KMS-11 (cell line): ENCODE measurements at regions not wholly inside any gene's neighbourhood (a gene's known extent, or its start where the extent isn't known, plus 50 kb on each side); places are given as distances from the start of the nearest gene placed in this dataset.

Experiments
- H2AFZ ChIP-seq: fragments of 200-600 bp; sonication (generic); 2 replicates; pipeline ENCODE4 v1.6.1; 2016; ENCODE audit warnings: antibody characterized with exemption, mixed run types, low read depth
- H3K27ac ChIP-seq: fragments of 200-600 bp; sonication (generic); 2 replicates; pipeline ENCODE4 v1.6.1; 2016; ENCODE audit warnings: mild to moderate bottlenecking, mixed run types
- H3K27me3 ChIP-seq: fragments of 200-600 bp; sonication (generic); 2 replicates; pipeline ENCODE4 v1.6.1; 2017; ENCODE audit warnings: mild to moderate bottlenecking, low read depth, mixed run types, moderate library complexity; ENCODE audit not compliant: insufficient read depth
- H3K36me3 ChIP-seq: fragments of 200-600 bp; sonication (generic); 2 replicates; pipeline ENCODE4 v1.6.1; 2017; ENCODE audit warnings: mild to moderate bottlenecking, mixed run types; ENCODE audit not compliant: insufficient read depth
- H3K4me1 ChIP-seq: fragments of 200-600 bp; sonication (generic); 2 replicates; pipeline ENCODE4 v1.6.1; 2016; ENCODE audit warnings: mild to moderate bottlenecking, low read depth, mixed run types; ENCODE audit not compliant: poor library complexity, severe bottlenecking
- H3K4me2 ChIP-seq: fragments of 200-600 bp; sonication (generic); 2 replicates; pipeline ENCODE4 v1.7.0; 2016; ENCODE audit warnings: mild to moderate bottlenecking, mixed run types
- H3K4me3 ChIP-seq: fragments of 200-600 bp; sonication (generic); IDR thresholded peaks from 2 replicates; pipeline ENCODE4 v1.6.1; 2017; ENCODE audit warnings: low read depth, low read length, mixed read lengths; ENCODE audit not compliant: insufficient read depth
- H3K79me2 ChIP-seq: fragments of 200-600 bp; sonication (generic); 2 replicates; pipeline ENCODE4 v1.6.1; 2016; ENCODE audit warnings: low read depth, mixed run types; ENCODE audit not compliant: insufficient read depth
- H3K9ac ChIP-seq: fragments of 200-600 bp; sonication (generic); 2 replicates; pipeline ENCODE4 v1.6.1; 2016; ENCODE audit warnings: mild to moderate bottlenecking, mixed run types
- H4K20me1 ChIP-seq: fragments of 200-600 bp; sonication (generic); 2 replicates; pipeline ENCODE4 v1.6.1; 2016; ENCODE audit warnings: mild to moderate bottlenecking, mixed run types; ENCODE audit not compliant: insufficient read depth
- CTCF ChIP-seq: fragments of 200-600 bp; sonication (generic); conservative IDR thresholded peaks from 2 replicates; pipeline ENCODE4 v1.6.1; 2017; ENCODE audit warnings: low read depth, mild to moderate bottlenecking, antibody characterized with exemption, low read length, moderate library complexity, mixed read lengths

GRCh38 chr13:99905224-99905623 lies 66.3 kb downstream of the ZIC5 start:
- no peaks in the 10 kb centered on the region for H3K36me3 ChIP-seq
- no peak overlapping the region for H2AFZ ChIP-seq
- no peaks in the 10 kb centered on the region for H3K79me2 ChIP-seq
- no peak overlapping the region for H3K9ac ChIP-seq
- H3K4me2 ChIP-seq: no peak overlapping the region
- no peaks in the 10 kb centered on the region for H4K20me1 ChIP-seq
- H3K4me1 ChIP-seq: no peaks in the 10 kb centered on the region
- H3K4me3 ChIP-seq: no peak overlapping the region
- no peaks in the 10 kb centered on the region for H3K27me3 ChIP-seq
- H3K27ac ChIP-seq: no peak overlapping the region
- no peak for TF ChIP-seq CTCF

DNA sequence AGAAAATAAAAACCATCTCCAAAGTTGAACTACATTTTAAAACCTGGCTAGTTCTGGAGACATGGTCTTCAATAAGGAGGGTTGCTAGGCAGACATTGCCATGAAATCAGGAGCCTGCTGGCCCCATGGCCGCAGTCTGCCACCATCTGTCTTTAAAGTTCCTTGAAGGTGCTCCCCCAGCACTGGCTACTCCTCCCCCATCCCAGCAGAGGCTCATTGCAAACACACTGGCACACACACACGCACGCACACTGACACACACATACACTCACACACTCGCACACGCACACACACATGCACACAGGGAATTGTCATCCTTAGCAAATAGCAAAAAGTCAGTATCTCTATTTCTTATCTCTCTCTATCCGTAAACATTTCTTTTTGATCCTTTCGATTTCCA lies 68.4 kb downstream of the ZIC5 start:
- no peak overlapping the region for H3K27ac ChIP-seq
- TF ChIP-seq CTCF: no peak
- no peak overlapping the region for H2AFZ ChIP-seq
- no peak overlapping the region for H3K4me2 ChIP-seq
- H3K27me3 ChIP-seq: no peaks in the 10 kb centered on the region
- no peaks in the 10 kb centered on the region for H3K36me3 ChIP-seq
- no peaks in the 10 kb centered on the region for H3K79me2 ChIP-seq
- H3K9ac ChIP-seq: no peak overlapping the region
- H4K20me1 ChIP-seq: no peaks in the 10 kb centered on the region
- no peak overlapping the region for H3K4me3 ChIP-seq
- no peaks in the 10 kb centered on the region for H3K4me1 ChIP-seq

- H3K79me2 ChIP-seq: no peaks in the 10 kb centered on the region
- no peaks in the 10 kb centered on the region for H3K4me1 ChIP-seq
- no peaks in the 10 kb centered on the region for H3K36me3 ChIP-seq
- H2AFZ ChIP-seq: no peak overlapping the region
- H3K9ac ChIP-seq: no peak overlapping the region
- no peaks in the 10 kb centered on the region for H4K20me1 ChIP-seq
- TF ChIP-seq CTCF: no peak
- no peak overlapping the region for H3K4me3 ChIP-seq
- H3K4me2 ChIP-seq: no peak overlapping the region
- H3K27ac ChIP-seq: no peak overlapping the region
- H3K27me3 ChIP-seq: no peaks in the 10 kb centered on the region
Measured at GRCh38 chr13:99902657-99903056, 68.9 kb downstream of the ZIC5 start.

- Histone ChIP-seq H2AFZ (no peak overlapping the region), H4K20me1 (no peaks in the 10 kb centered on the region), H3K36me3 (no peaks in the 10 kb centered on the region), H3K4me3 (no peak overlapping the region), H3K79me2 (no peaks in the 10 kb centered on the region), H3K4me2 (no peak overlapping the region), H3K9ac (no peak overlapping the region), H3K4me1 (no peaks in the 10 kb centered on the region), H3K27ac (no peak overlapping the region), H3K27me3 (no peaks in the 10 kb centered on the region)
- TF ChIP-seq CTCF: no peak
Measured at GRCh38 chr13:99900960-99901359, 70.6 kb downstream of the ZIC5 start.

GRCh38 chr13:99898421-99898820 lies 73.1 kb downstream of the ZIC5 start:
- Histone ChIP-seq H3K4me2 (no peak overlapping the region), H3K9ac (no peak overlapping the region), H3K4me1 (no peaks in the 10 kb centered on the region), H4K20me1 (no peaks in the 10 kb centered on the region), H3K79me2 (no peaks in the 10 kb centered on the region), H3K27ac (no peak overlapping the region), H3K27me3 (no peaks in the 10 kb centered on the region), H3K36me3 (no peaks in the 10 kb centered on the region), H2AFZ (no peak overlapping the region), H3K4me3 (no peak overlapping the region)
- no peak for TF ChIP-seq CTCF
